GM13976 (cell line): ENCODE measurements at regions not wholly inside any gene's neighbourhood (a gene's known extent, or its start where the extent isn't known, plus 50 kb on each side); places are given as distances from the start of the nearest gene placed in this dataset.

ENCODE experiments used
- DNase-seq: peaks from one replicate; pipeline ENCODE4 v3.0.0; 2012; ENCODE audit warnings: low spot score
- in situ Hi-C: fragments of 300-500 bp; cut with MboI; formaldehyde crosslinking; loops from one replicate; pipeline ENCODE4 v1.12.0; 2022; ENCODE audit warnings: low sequenced_read_pairs, mixed read lengths, inconsistent platforms; ENCODE audit not compliant: unreplicated experiment
- TF ChIP-seq, protein P1 (sequence below): IDR thresholded peaks from 2 replicates; pipeline ENCODE4 v1.5.1; 2012; ENCODE audit warnings: borderline replicate concordance, mild to moderate bottlenecking; ENCODE audit not compliant: insufficient read depth; ENCODE audit errors: extremely low read depth, missing control alignments, control extremely low read depth

DNA sequence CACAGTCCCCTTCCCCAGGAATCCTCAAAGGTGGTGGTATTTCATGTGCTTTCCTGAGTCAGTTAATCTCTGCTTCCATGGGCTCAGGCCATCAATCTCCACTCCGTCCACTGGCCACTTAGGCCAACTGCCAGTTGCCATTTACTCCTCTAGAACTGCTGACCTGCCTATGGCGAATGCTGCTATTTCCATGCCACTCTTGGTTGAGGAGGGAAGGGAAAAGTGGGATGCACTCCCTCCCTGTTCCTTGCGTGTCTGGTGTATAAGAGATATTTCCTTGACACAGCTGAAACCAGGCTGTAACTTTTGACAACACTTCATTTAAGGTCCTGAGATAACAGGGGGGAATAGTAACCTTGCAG, 261.5 kb downstream of the MREG start:
- DNase-seq, result no peak
- in situ Hi-C loops, result no loop called here
- TF ChIP-seq, protein P1, sequence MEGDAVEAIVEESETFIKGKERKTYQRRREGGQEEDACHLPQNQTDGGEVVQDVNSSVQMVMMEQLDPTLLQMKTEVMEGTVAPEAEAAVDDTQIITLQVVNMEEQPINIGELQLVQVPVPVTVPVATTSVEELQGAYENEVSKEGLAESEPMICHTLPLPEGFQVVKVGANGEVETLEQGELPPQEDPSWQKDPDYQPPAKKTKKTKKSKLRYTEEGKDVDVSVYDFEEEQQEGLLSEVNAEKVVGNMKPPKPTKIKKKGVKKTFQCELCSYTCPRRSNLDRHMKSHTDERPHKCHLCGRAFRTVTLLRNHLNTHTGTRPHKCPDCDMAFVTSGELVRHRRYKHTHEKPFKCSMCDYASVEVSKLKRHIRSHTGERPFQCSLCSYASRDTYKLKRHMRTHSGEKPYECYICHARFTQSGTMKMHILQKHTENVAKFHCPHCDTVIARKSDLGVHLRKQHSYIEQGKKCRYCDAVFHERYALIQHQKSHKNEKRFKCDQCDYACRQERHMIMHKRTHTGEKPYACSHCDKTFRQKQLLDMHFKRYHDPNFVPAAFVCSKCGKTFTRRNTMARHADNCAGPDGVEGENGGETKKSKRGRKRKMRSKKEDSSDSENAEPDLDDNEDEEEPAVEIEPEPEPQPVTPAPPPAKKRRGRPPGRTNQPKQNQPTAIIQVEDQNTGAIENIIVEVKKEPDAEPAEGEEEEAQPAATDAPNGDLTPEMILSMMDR, result no peak

- TF ChIP-seq, protein P1, result no peak
- in situ Hi-C loops, result no loop called here
- no peak for DNase-seq
Observed at GRCh38 chr2:215751200-215751910, 262.0 kb downstream of the MREG start.

- no peak for DNase-seq
- TF ChIP-seq, protein P1, result no peak
- in situ Hi-C loops, result no loop called here
Observed at GRCh38 chr2:215750763-215751162, 262.6 kb downstream of the MREG start.

GRCh38 chr2:215749092-215749957, 264.0 kb downstream of the MREG start:
- in situ Hi-C loops, result no loop called here
- DNase-seq, result no peak
- TF ChIP-seq, protein P1, result no peak

- DNase-seq, result no peak
- in situ Hi-C loops, result no loop called here
- TF ChIP-seq, protein P1, result no peak
Observed at GRCh38 chr2:215748446-215748845, 264.9 kb downstream of the MREG start.

GRCh38 chr2:215746887-215747615, 266.3 kb downstream of the MREG start:
- DNase-seq, result no peak
- TF ChIP-seq, protein P1, result no peak
- in situ Hi-C loops, result no loop called here
